Nephron progenitor cell (in vitro differentiated cells): ENCODE measurements at regions not wholly inside any gene's neighbourhood (a gene's known extent, or its start where the extent isn't known, plus 50 kb on each side); places are given as distances from the start of the nearest gene placed in this dataset.
A peak's percentile ranks its signal among the peaks of the same experiment; 100 is the strongest.

Experiments
- DNase-seq: peaks from one replicate; pipeline ENCODE4 v3.0.0; 2021
- H3K27ac Mint-ChIP-seq: 2 replicates; pipeline ENCODE4 v1.8.0; 2021; ENCODE audit warnings: mild to moderate bottlenecking, moderate library complexity, mixed read lengths
- H3K27me3 Mint-ChIP-seq: 2 replicates; pipeline ENCODE4 v1.8.0; 2021; ENCODE audit warnings: mild to moderate bottlenecking, low read depth, mixed read lengths; ENCODE audit not compliant: poor library complexity
- H3K36me3 Mint-ChIP-seq: 2 replicates; pipeline ENCODE4 v1.8.0; 2021; ENCODE audit warnings: low read depth, mixed read lengths
- H3K4me1 Mint-ChIP-seq: 2 replicates; pipeline ENCODE4 v1.8.0; 2021; ENCODE audit warnings: mixed read lengths
- H3K4me3 Mint-ChIP-seq: 2 replicates; pipeline ENCODE4 v1.8.0; 2021; ENCODE audit warnings: mild to moderate bottlenecking, moderate library complexity, mixed read lengths
- H3K9me3 Mint-ChIP-seq: 2 replicates; pipeline ENCODE4 v1.8.0; 2021; ENCODE audit warnings: mild to moderate bottlenecking, moderate library complexity, mixed read lengths
- CTCF ChIP-seq: fragments of 200-600 bp; sonication (generic); IDR thresholded peaks from 2 replicates; pipeline ENCODE4 v1.5.0; 2021; ENCODE audit warnings: antibody characterized with exemption

- Mint-ChIP-seq H3K27ac (no peak overlapping the region), H3K9me3 (no peaks in the 10 kb centered on the region), H3K4me1 (peaks cover 27% of the 10 kb centered on the region), H3K4me3 (no peak overlapping the region), H3K36me3 (no peaks in the 10 kb centered on the region), H3K27me3 (peaks cover 13% of the 10 kb centered on the region)
- no peak for TF ChIP-seq CTCF
- no peak for DNase-seq
These were observed 126.8 kb upstream of the MAX start for GRCh38 chr14:65228956-65229747.

- Mint-ChIP-seq H3K4me1 (peaks cover 27% of the 10 kb centered on the region), H3K4me3 (peak overlapping the region; percentile 56)
These were observed 127.7 kb upstream of the MAX start for GRCh38 chr14:65229748-65230728.

GRCh38 chr14:65231286-65231980, 129.1 kb upstream of the MAX start:
- Mint-ChIP-seq H3K9me3 (peaks cover 7% of the 10 kb centered on the region), H3K36me3 (no peaks in the 10 kb centered on the region), H3K4me3 (no peak overlapping the region), H3K27me3 (peaks cover 13% of the 10 kb centered on the region), H3K4me1 (peaks cover 27% of the 10 kb centered on the region), H3K27ac (no peak overlapping the region)
- TF ChIP-seq CTCF: no peak
- no peak for DNase-seq

More at GRCh38 chr14:65229748-65230728, 127.7 kb upstream of the MAX start:
- H3K27me3 Mint-ChIP-seq: peaks cover 13% of the 10 kb centered on the region
- peak; percentile 29 for DNase-seq
- H3K9me3 Mint-ChIP-seq: peaks cover 2% of the 10 kb centered on the region
- H3K36me3 Mint-ChIP-seq: no peaks in the 10 kb centered on the region
- H3K27ac Mint-ChIP-seq: peak overlapping the region; percentile 50
- TF ChIP-seq CTCF: no peak

GRCh38 chr14:65234752-65235361, 132.5 kb upstream of the MAX start:
- H3K4me1 Mint-ChIP-seq: peaks cover 42% of the 10 kb centered on the region
- TF ChIP-seq CTCF: no peak
- peaks cover 7% of the 10 kb centered on the region for H3K9me3 Mint-ChIP-seq
- no peaks in the 10 kb centered on the region for H3K36me3 Mint-ChIP-seq
- H3K27ac Mint-ChIP-seq: no peak overlapping the region
- DNase-seq: no peak
- H3K27me3 Mint-ChIP-seq: peaks cover 10% of the 10 kb centered on the region
- H3K4me3 Mint-ChIP-seq: no peak overlapping the region

- no peak for DNase-seq
- no peak for TF ChIP-seq CTCF
- Mint-ChIP-seq H3K4me3 (no peak overlapping the region), H3K27me3 (peaks cover 3% of the 10 kb centered on the region), H3K27ac (no peak overlapping the region), H3K9me3 (peaks cover 7% of the 10 kb centered on the region), H3K36me3 (no peaks in the 10 kb centered on the region), H3K4me1 (peaks cover 29% of the 10 kb centered on the region)
These were observed 134.9 kb upstream of the MAX start for GRCh38 chr14:65237023-65237814.
